Mesodermal cell (in vitro differentiated cells): ENCODE measurements at regions not wholly inside any gene's neighbourhood (a gene's known extent, or its start where the extent isn't known, plus 50 kb on each side); places are given as distances from the start of the nearest gene placed in this dataset.

ENCODE experiments used
- H3K27ac ChIP-seq: 2 replicates; pipeline ENCODE4 v1.7.0; 2013; ENCODE audit warnings: mild to moderate bottlenecking, low read depth, low read length, moderate library complexity; ENCODE audit not compliant: severe bottlenecking
- H3K36me3 ChIP-seq: 2 replicates; pipeline ENCODE4 v1.7.1; 2013; ENCODE audit warnings: mild to moderate bottlenecking, low read length, moderate library complexity; ENCODE audit not compliant: control insufficient read depth, insufficient read depth
- H3K4me1 ChIP-seq: one replicate; pipeline ENCODE4 v1.7.1; 2013; ENCODE audit warnings: mild to moderate bottlenecking, low read length; ENCODE audit not compliant: insufficient read depth, control insufficient read depth, poor library complexity, severe bottlenecking
- H3K4me3 ChIP-seq: 2 replicates; pipeline ENCODE4 v1.7.0; 2013; ENCODE audit warnings: low read length, control low read depth, mild to moderate bottlenecking; ENCODE audit not compliant: insufficient read depth, poor library complexity, severe bottlenecking; ENCODE audit errors: extremely low read depth
- H3K9me3 ChIP-seq: 2 replicates; pipeline ENCODE4 v1.7.1; 2013; ENCODE audit warnings: mild to moderate bottlenecking, low read length, moderate library complexity; ENCODE audit not compliant: control insufficient read depth
- WGBS, 2 experiments: methylation state at CpG; one replicate each; pipeline ENCODE4 v1.1.5; 2013; ENCODE audit warnings: missing lambda C conversion rate in 2 of 2; ENCODE audit not compliant: insufficient coverage in 2 of 2; 5-methylcytosine and 5-hydroxymethylcytosine counted together

- Histone ChIP-seq H3K4me3 (no peak overlapping the region), H3K9me3 (no peaks in the 10 kb centered on the region), H3K36me3 (no peaks in the 10 kb centered on the region), H3K4me1 (no peaks in the 10 kb centered on the region), H3K27ac (no peak overlapping the region)
- WGBS, 2 experiments = 81% methylated on average over 3 of the region's 4 CpGs; no CpG with 5 or more reads in 1 of the 2 experiments
Observed at GRCh38 chr3:180332608-180333007, 269.4 kb upstream of the TTC14 start.

- Histone ChIP-seq H3K9me3 (no peaks in the 10 kb centered on the region), H3K4me1 (no peaks in the 10 kb centered on the region), H3K4me3 (no peak overlapping the region), H3K27ac (no peak overlapping the region), H3K36me3 (no peaks in the 10 kb centered on the region)
- 92 to 95% methylated on average over 2 of the region's 3 CpGs for WGBS, 2 experiments
Observed at GRCh38 chr3:180335050-180335449, 266.9 kb upstream of the TTC14 start.

- H3K4me1 ChIP-seq = no peaks in the 10 kb centered on the region
- no peaks in the 10 kb centered on the region for H3K9me3 ChIP-seq
- WGBS, 2 experiments = 100% methylated on average over 2 of the region's 2 CpGs
- H3K27ac ChIP-seq = no peak overlapping the region
- H3K36me3 ChIP-seq = no peaks in the 10 kb centered on the region
- no peak overlapping the region for H3K4me3 ChIP-seq
Observed at GRCh38 chr3:180340395-180340794, 261.6 kb upstream of the TTC14 start.

- Histone ChIP-seq H3K4me3 (no peak overlapping the region), H3K36me3 (no peaks in the 10 kb centered on the region), H3K9me3 (no peaks in the 10 kb centered on the region), H3K4me1 (no peaks in the 10 kb centered on the region), H3K27ac (no peak overlapping the region)
- 100% methylated on average over 1 of the region's 3 CpGs; no CpG with 5 or more reads in 1 of the 2 experiments for WGBS, 2 experiments
Observed at GRCh38 chr3:180341516-180341915, 260.4 kb upstream of the TTC14 start.

- WGBS, 2 experiments = no CpG with 5 or more reads among the region's 3 CpGs
- Histone ChIP-seq H3K27ac (no peak overlapping the region), H3K4me1 (no peaks in the 10 kb centered on the region), H3K9me3 (no peaks in the 10 kb centered on the region), H3K4me3 (no peak overlapping the region), H3K36me3 (no peaks in the 10 kb centered on the region)
Observed at GRCh38 chr3:180351601-180352000, 250.4 kb upstream of the TTC14 start.

GRCh38 chr3:180352261-180352660 lies 249.7 kb upstream of the TTC14 start:
- no CpG with 5 or more reads among the region's 1 CpG for WGBS, 2 experiments

GRCh38 chr3:180354214-180354613 lies 247.7 kb upstream of the TTC14 start:
- no peaks in the 10 kb centered on the region for H3K36me3 ChIP-seq
- 71 to 77% methylated on average over 7 to 8 of the region's 8 CpGs for WGBS, 2 experiments
- no peaks in the 10 kb centered on the region for H3K4me1 ChIP-seq
- H3K9me3 ChIP-seq = no peaks in the 10 kb centered on the region
- no peak overlapping the region for H3K4me3 ChIP-seq
- H3K27ac ChIP-seq = no peak overlapping the region

More at GRCh38 chr3:180352261-180352660, 249.7 kb upstream of the TTC14 start:
- Histone ChIP-seq H3K9me3 (no peaks in the 10 kb centered on the region), H3K36me3 (no peaks in the 10 kb centered on the region), H3K4me1 (no peaks in the 10 kb centered on the region), H3K27ac (no peak overlapping the region), H3K4me3 (no peak overlapping the region)

- Histone ChIP-seq H3K36me3 (no peaks in the 10 kb centered on the region), H3K4me1 (no peaks in the 10 kb centered on the region), H3K4me3 (no peak overlapping the region), H3K9me3 (no peaks in the 10 kb centered on the region), H3K27ac (no peak overlapping the region)
Observed at GRCh38 chr3:180358179-180358578, 243.8 kb upstream of the TTC14 start.

GRCh38 chr3:180359061-180359952 lies 242.7 kb upstream of the TTC14 start:
- 83 to 100% methylated on average over 1 of the region's 4 CpGs for WGBS, 2 experiments
- Histone ChIP-seq H3K4me1 (no peaks in the 10 kb centered on the region), H3K36me3 (no peaks in the 10 kb centered on the region), H3K9me3 (no peaks in the 10 kb centered on the region), H3K4me3 (no peak overlapping the region), H3K27ac (no peak overlapping the region)

GRCh38 chr3:180359953-180360279 lies 242.0 kb upstream of the TTC14 start:
- Histone ChIP-seq H3K27ac (no peak overlapping the region), H3K4me1 (no peaks in the 10 kb centered on the region), H3K4me3 (no peak overlapping the region), H3K36me3 (no peaks in the 10 kb centered on the region), H3K9me3 (no peaks in the 10 kb centered on the region)
- 100% methylated on average over 1 of the region's 2 CpGs; no CpG with 5 or more reads in 1 of the 2 experiments for WGBS, 2 experiments

GRCh38 chr3:180362081-180362480 lies 239.9 kb upstream of the TTC14 start:
- no peaks in the 10 kb centered on the region for H3K9me3 ChIP-seq
- H3K27ac ChIP-seq = no peak overlapping the region
- H3K36me3 ChIP-seq = no peaks in the 10 kb centered on the region
- no peaks in the 10 kb centered on the region for H3K4me1 ChIP-seq
- no peak overlapping the region for H3K4me3 ChIP-seq
